GM12873 (cell line): ENCODE measurements at regions not wholly inside any gene's neighbourhood (a gene's known extent, or its start where the extent isn't known, plus 50 kb on each side); places are given as distances from the start of the nearest gene placed in this dataset.
A peak's percentile ranks its signal among the peaks of the same experiment; 100 is the strongest.

Experiments used
- CTCF ChIP-seq: IDR thresholded peaks from 2 replicates; pipeline ENCODE4 v1.5.1; 2012; ENCODE audit warnings: low read depth, mild to moderate bottlenecking, moderate library complexity, low read length, control low read depth; ENCODE audit not compliant: insufficient read depth; ENCODE audit errors: missing control alignments

GRCh38 chr6:11921751-11922150, 90.4 kb upstream of the HIVEP1 start:
- TF ChIP-seq CTCF, result no peak

GRCh38 chr6:11921017-11921438, 91.1 kb upstream of the HIVEP1 start:
- TF ChIP-seq CTCF, result no peak

GRCh38 chr6:11920566-11920965, 91.5 kb upstream of the HIVEP1 start:
- TF ChIP-seq CTCF, result no peak

GRCh38 chr6:11919771-11920440, 92.2 kb upstream of the HIVEP1 start:
- no peak for TF ChIP-seq CTCF

DNA sequence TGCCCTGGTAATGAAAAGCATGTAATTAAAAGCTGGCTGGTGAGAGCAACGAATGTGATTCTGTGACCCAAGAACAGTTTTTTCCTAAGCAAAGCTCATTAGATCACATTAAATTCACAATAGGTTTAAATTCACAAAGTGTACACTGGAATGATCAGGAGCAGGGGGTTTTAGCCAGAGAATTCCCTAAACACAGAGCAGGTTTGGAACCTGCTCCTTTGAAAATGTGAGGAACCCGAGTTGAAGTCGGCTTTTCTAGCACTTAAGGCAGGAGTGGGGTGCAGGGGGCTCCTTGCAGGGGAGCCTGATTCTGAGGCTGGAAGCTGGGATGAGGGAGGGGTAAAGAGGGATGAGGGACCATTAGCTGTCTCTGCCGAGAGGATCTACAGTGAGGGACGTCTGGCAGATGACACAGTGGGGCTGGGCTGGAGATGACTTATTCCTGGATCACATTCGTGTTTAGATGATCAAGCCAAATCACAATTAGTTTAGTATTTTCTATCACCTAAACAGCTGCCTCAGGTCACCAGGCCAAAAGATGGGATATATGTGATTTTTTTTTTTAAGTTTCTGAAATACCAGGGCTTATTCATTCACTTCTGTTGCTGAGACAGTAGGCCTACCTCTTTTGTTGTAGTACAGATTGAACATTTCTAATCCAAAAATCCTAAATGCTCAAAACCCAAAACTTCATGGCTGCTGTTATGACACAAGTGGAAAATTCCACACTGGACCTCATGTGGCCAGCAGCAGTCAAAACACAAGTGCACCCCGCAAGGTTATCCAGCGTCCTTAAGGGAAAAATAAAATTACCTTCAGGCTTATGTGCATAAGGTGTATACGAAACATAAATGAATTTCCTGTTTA, 93.1 kb upstream of the HIVEP1 start:
- no peak for TF ChIP-seq CTCF

- no peak for TF ChIP-seq CTCF
Measured at GRCh38 chr6:11917951-11918738, 94.0 kb upstream of the HIVEP1 start.

DNA sequence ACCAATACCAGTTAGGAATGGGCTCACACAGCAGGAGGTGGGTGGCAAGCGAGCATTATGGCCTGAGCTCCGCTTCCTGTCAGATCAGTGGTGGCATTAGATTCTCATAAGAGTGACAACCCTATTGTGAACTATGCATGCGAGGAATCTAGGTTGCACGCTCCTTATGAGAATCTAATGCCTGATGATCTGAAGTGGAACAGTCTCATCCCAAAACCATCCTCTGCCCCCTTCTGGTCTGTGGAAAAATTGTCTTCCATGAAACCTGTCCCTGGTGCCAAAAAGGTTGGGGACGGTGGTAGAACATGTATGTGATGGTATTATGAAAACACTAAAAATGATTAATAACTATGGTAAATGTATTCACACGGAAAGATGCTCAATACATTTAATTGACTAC, 99.7 kb upstream of the HIVEP1 start:
- peak; percentile 13 for TF ChIP-seq CTCF
